NT2/D1 (cell line): ENCODE measurements at regions not wholly inside any gene's neighbourhood (a gene's known extent, or its start where the extent isn't known, plus 50 kb on each side); places are given as distances from the start of the nearest gene placed in this dataset.

ENCODE experiments used
- YY1 ChIP-seq: IDR thresholded peaks from 2 replicates; pipeline ENCODE4 v1.6.1; 2011; ENCODE audit not compliant: insufficient read length, insufficient read depth
- ZNF274 ChIP-seq: IDR thresholded peaks from 2 replicates; pipeline ENCODE4 v1.6.1; 2011; ENCODE audit warnings: mild to moderate bottlenecking, low read depth, low read length

DNA sequence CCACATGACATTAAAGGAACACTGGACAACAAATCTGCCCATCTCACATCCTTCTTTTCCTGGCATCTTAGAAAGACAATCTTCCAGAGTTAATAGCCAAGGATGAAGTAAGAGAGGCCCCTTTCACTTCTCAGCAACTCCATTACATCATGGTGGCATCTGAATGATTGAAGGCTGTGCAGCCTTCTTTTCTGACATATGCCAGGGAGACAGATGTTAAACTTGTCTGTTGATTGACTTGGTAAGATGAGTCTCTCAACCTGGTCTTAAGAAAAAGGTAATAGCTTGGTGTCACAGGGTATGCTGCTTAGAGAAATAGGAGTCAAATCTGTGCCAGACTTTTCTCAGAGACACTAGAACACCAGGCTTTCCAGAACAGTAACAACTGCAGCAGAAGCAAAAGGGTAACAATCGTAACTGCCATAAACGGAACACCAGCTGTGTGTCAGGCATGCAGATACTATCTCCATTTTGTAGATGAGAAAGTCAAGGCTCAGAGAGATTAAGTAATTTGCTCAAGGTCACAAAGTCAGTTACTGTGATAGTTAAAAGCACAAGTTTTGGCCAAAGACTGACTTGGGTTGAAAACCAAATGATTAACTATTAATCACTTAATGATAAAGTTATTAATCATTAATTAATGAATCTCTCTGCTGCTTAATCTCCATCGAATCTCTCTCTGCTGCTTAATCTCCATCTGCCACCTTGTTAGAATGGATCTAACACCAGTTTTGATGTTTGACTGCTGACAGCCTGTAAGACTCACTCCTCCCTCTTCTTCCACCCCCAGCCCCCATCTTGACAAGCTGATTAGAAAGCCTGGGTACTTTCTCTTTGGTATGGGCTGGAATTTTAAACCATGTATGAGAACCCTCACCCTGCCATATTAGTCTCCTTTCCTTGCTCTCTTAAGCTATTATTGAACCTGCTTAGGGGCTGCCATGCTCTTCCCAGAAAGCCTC is 353.5 kb downstream of the ENC1 start:
- TF ChIP-seq YY1 (no peak), ZNF274 (no peak)
